DMS153 treated with DMSO at 0.1 percent for 48 hours (cell line): ENCODE measurements at regions not wholly inside any gene's neighbourhood (a gene's known extent, or its start where the extent isn't known, plus 50 kb on each side); places are given as distances from the start of the nearest gene placed in this dataset.
A peak's percentile ranks its signal among the peaks of the same experiment; 100 is the strongest.

Source experiments
- DNase-seq: peaks from one replicate; lab custom pipeline; 2025; ENCODE audit not compliant: unreplicated experiment; lab: John Stamatoyannopoulos, UW

DNA sequence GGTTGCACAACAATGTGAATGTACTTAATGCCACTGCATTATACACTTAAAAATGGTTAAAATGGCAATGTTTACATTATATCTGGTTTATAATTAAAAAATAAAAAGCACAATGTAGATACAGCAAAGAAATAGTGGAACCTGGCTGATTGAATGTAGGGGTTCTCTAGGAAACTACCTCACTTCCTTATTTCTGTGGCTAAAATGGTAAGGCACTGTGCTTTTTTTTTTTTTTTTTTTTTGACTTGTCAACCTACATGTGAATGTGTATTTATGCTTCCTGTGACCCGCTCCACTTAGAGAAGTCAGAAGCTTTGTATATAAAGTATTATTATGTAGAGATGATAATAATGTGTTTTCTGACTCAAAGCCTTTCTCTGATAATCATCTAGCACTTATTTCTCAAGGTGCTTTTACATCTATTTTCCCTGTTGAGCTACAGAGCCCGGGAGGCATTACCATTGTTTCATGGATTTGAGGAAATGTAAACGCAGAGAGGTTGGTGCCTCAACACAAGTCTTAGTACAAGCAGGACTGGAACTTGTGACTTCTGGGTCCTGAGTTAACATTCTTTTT, 55.0 kb downstream of the SOX4 start:
- DNase-seq, result no peak

DNA sequence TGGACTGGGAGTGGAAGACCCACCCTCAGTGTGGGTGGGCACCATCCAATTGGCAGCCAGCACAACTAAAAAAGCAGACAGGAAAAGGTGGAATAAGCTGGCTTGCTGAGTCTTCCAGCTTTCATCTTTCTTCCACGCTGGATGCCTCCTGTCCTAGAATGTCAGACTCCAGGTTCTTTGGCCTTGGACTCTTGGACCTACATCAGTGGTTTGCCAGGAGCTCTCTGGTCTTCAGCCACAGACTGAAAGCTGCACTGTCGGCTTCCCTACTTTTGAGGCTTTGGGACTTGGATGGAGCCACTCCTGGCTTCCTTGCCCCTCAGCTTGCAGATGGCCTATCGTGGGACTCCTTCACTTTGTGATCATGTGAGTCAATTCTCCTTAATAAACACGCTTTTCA, 59.8 kb downstream of the SOX4 start:
- DNase-seq, result no peak

DNA sequence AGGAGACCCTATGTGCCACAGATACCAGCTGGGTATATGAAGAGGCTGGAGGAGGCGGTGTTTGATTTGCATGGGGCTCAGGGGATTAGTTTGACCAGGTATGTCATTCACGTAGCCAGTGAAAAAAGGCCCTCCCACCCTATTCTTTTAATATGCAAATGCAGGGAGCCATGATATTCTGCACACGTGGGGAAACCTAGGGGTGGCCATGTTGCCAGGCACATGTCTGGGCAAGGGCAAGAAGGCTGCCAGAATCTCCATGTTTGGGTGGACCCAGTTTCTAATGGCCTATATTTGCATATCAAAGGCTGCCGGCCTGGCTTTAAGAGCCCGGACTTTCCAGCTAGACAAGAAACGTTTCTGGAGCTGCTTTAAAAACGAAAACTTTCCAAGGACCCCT, 60.4 kb downstream of the SOX4 start:
- no peak for DNase-seq

- no peak for DNase-seq
Observed at GRCh38 chr6:21654361-21654760, 60.8 kb downstream of the SOX4 start.

- no peak for DNase-seq
Observed at GRCh38 chr6:21663966-21664313, 70.4 kb downstream of the SOX4 start.

- DNase-seq, result peak; percentile 38
Observed at GRCh38 chr6:21664314-21665109, 71.0 kb downstream of the SOX4 start.

- no peak for DNase-seq
Observed at GRCh38 chr6:21665110-21665391, 71.5 kb downstream of the SOX4 start.

DNA sequence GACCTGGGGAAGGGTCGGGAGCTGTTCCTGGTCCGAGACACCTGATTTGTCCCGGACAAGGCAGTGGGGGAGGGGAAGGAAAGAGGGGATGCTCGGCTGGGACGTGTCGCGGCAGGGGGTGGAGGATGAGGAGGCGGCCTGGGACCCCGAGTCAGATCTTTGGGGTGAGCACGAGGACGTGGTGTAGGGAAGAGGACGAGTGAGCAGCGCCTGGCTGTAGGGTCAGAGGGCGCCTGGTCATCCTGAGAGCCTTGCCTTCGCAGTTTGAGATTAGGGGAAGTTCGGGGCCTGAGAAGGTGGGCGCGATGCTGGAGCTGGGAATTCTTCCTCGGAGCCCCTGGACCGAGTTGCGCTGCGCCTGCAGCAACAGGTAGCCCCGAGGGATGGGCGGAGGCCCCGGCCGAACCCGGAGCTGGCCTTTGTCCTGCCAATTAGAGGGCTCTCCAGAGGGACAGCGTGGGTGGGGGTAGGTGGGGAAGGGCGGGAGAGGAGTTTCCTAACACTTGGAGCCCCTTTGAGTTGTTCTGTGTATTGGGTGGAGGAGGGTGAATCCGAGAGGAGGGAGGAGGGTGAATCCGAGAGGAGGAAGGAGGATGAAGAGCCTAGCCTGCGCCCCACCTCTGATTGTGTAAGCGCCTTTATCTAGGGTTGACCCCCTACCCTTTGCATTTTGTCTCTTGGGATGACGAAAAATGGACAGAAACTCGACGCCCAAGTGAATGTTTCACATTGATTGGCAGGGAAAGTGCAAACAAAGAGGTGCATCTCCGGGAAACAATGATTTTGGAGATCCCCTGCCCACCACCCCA, 72.0 kb downstream of the SOX4 start:
- no peak for DNase-seq

- peak; percentile 23 for DNase-seq
Observed at GRCh38 chr6:21666201-21666691, 72.7 kb downstream of the SOX4 start.

DNA sequence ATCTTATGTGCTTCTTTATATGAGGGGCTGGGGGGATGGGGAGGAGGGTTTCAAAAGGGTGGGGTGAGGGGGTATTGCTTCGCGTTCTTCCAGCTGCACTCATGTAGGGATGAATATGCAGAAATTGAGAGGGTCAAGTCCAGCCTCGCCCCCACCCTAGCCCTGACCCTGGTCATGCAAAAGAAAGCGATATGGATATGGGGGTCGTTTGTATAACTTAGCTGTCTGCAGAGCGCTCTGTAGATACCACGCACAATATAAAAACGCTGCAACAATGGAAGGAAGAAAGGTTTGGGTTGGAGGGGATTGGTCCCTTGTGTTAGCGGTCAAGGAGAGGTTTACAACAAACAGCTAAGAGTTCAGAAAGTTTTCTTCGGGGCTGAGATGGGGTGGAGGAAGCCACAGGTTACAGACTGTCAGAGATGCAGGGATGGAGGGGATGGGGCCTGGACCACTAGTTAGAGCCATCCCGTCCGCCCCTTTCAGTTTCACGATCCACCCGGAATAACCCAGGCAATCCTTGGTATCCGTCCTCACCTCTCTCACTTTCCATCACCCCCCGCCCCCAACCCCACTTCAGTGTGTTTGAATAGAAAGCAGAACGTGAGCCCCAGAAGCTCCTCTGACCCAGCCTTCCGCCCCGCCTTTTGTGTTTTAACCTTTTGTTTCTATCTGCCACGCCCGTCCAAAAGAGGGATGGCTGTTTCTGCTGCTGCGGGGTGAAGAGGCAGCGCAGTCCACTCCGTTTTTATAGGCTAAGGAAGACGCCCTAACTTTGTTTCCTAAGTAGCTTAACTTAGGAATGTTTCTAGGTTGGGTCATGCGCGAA, 73.5 kb downstream of the SOX4 start:
- DNase-seq, result no peak

DNA sequence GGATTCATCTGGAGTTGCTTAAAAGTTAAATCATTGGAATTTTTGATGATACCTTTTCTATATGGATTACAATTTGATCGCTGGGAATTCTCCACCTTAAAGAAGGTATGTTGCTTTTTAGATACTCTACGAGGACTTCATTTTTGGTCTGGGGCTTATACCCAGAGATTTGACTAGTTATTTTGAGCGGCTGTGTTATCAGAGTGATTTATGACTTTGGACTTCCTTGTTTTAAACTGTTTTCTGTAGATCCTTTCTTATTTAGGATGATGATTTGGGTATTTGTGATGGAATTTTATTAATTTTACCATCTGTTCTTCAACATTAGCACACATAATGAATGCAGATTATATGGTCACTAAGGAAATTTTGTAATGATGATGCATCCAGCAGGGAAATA, 75.2 kb downstream of the SOX4 start:
- DNase-seq, result no peak

GRCh38 chr6:21676769-21677168, 83.2 kb downstream of the SOX4 start:
- no peak for DNase-seq

GRCh38 chr6:21678990-21679389, 85.4 kb downstream of the SOX4 start:
- no peak for DNase-seq

DNA sequence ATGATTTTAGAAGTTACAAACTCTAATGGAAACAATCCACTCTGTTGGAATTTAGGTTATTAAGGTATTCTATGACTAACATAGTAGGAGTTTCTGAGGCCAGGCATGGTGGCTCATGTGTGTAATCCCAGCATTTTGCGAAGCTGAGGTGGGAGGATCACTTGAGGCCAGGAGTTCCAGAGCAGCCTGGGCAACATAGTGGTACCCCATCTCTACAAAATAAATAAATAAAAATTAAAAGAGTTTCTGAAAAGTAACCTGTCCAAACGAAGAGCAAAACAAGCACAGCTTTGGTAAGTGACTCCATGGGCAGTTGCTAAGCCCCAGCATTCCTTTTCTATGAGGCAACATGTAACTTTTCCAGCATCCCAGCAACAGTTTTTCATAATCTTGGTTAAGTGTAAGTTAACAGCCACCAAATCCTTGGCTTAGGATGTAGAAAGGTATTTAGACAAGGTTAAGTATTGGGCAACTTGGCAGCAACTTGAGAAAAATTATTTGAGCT, 86.3 kb downstream of the SOX4 start:
- no peak for DNase-seq

GRCh38 chr6:21680611-21681010, 87.1 kb downstream of the SOX4 start:
- DNase-seq, result no peak

GRCh38 chr6:21690489-21690888, 96.9 kb downstream of the SOX4 start:
- DNase-seq, result no peak

DNA sequence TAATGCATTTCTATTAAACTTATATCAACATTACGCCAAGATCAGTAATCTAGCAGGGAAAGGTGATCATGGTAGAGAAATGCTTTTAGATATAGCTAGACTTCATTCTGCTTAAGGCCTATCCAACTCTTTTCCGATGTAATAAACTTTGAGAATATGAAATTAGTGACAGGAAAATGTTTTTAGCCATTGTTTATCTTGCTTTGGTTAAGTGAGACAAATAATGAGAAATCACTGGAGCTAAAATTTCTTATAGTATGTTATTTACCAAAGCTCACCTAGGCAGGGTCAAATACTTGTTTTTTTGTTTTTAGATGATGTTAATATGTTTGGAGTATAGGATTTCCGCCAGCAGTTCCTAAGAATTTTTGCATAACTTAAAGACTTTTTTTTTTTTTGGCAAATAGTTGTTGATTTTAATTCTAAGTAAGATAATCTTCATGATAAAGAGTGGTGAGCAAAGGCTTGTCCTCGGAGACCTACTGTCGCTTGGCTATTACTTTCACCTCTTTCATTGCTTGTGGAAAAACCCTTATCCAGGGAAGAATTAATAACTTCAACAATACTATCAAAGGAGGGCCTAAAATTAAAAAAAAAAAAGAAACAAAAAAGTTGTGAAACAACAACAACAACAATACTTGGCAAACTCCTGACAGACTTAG, 98.3 kb downstream of the SOX4 start:
- no peak for DNase-seq

- DNase-seq, result no peak
Observed at GRCh38 chr6:21692721-21693120, 99.2 kb downstream of the SOX4 start.

DNA sequence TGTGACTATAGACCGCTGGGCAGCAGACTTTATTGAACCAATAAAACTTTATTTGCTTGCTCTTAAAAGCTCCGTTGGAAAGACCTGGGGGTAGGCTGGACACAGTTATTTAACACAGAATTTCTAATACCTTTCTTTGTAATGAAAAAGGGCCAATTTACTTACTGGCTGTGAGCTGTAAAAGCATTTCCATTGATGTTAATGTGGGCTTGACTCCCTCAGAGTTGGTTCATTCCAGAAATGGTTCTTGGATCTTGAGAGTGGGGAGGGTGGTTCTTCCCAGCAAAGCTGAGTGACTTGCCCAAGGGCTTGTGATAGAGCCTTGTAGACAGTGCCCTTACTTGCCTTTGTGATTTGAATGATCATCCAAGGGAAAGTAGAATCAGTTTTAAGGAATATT, 100.6 kb downstream of the SOX4 start:
- no peak for DNase-seq

DNA sequence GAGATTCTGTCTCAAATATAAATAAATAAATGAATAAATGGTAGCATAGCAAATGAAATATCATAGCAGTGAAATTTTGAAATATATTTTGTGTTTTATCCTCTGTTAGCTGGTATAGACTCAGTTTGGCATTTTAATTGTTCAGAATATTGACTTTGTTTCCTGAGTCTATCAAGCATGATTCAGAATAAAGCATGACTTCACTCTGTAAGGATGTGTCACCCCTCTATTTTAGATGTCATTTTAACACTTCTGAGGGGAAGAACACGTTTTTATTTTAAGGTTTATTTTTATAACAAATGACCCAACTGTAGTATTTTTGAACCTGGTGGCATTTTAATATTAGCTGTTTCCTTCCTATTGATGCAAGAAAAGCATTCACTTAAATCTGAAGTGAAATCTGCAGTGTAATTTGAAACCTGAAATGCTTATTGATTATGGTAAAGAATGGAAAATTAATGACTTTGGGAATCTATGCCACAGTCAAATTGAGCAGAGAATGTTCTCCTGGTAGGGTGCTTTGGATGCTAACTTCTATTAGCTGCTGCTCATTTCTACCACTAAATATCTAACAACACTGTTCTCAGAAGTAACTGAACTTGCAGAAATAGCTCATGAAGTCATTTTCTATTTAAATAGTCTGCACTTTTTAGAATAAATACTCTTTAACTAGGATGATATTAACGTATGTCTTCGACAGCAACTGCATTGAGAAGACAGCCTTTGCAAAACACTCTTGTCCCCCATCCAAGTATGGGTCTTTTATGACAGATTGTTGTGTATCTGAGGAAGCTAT, 114.2 kb downstream of the SOX4 start:
- no peak for DNase-seq
